ENCODE measurements at regions not wholly inside any gene's neighbourhood (a gene's known extent, or its start where the extent isn't known, plus 50 kb on each side); places are given as distances from the start of the nearest gene placed in this dataset.
"Not testable (repeated sequence)": the region's sequence is repeated elsewhere in the genome, so short reads cannot be mapped to it uniquely, and the experiment has no call there.

DNA sequence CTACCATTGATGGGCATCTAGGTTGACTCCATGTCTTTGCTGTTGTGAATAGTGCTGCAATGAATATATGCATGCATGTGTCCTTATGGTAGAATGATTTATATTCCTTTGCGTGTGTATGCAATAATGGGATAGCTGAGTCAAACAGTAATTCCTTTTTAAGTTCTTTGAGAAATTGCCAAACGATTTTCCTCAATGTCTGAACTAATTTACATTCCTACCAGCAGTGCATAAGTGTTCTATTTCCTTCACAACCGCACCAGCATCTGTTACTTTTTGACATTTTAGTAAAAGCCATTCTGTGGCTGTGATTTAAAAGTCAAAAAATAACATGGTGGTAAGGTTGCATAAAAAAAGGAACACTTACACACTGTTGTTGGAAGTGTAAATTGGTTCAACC is 103.1 kb upstream of the FAM47B start:
- H3K27ac ChIP-seq, result no peak overlapping the region
- no peak overlapping the region for H3K4me3 ChIP-seq
- DNase-seq (ENCODE audit: low spot score) (no peak), ATAC-seq (ENCODE audit: insufficient number of reproducible peaks, low FRiP score, low read depth) (no peak)
- no peaks in the 10 kb centered on the region for H3K36me3 ChIP-seq
- TF ChIP-seq, protein P1, sequence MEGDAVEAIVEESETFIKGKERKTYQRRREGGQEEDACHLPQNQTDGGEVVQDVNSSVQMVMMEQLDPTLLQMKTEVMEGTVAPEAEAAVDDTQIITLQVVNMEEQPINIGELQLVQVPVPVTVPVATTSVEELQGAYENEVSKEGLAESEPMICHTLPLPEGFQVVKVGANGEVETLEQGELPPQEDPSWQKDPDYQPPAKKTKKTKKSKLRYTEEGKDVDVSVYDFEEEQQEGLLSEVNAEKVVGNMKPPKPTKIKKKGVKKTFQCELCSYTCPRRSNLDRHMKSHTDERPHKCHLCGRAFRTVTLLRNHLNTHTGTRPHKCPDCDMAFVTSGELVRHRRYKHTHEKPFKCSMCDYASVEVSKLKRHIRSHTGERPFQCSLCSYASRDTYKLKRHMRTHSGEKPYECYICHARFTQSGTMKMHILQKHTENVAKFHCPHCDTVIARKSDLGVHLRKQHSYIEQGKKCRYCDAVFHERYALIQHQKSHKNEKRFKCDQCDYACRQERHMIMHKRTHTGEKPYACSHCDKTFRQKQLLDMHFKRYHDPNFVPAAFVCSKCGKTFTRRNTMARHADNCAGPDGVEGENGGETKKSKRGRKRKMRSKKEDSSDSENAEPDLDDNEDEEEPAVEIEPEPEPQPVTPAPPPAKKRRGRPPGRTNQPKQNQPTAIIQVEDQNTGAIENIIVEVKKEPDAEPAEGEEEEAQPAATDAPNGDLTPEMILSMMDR (IDR thresholded peaks at IDR 0.05), result no peak
- H3K9me3 ChIP-seq, result no peaks in the 10 kb centered on the region
- H3K4me1 ChIP-seq (ENCODE audit: control insufficient read depth in 1 of 2, low read depth in 2 of 2), result no peaks in the 10 kb centered on the region
- no peaks in the 10 kb centered on the region for H3K27me3 ChIP-seq (replicated peaks; ENCODE audit: insufficient read depth)

GRCh38 chrX:34841205-34841604 is 101.4 kb upstream of the FAM47B start:
- H3K9me3 ChIP-seq; ATAC-seq (ENCODE audit: insufficient number of reproducible peaks, low FRiP score, low read depth); H3K36me3 ChIP-seq; DNase-seq (ENCODE audit: low spot score); H3K27ac ChIP-seq; H3K4me3 ChIP-seq; H3K4me1 ChIP-seq (ENCODE audit: control insufficient read depth in 1 of 2, low read depth in 2 of 2); H3K27me3 ChIP-seq (replicated peaks; ENCODE audit: insufficient read depth): not testable (repeated sequence)

DNA sequence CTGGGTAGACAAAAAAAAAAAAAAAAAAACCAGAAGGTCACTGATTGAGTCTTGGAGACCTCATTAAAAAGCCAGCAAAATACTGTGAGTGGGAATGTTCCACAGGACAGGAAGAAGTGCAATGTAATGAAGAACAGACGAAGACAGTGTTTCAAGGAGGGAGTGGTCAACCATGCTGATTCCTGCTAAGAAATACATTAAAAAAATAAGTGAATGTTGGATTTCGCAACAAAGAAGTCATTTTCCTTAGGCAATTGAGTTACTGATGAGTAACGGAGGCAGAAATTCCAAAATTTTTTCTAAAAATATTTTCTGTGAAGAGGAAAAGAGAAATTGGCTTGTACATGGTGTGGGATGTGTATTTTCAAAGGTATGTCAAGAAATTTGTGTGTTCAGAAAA is 94.3 kb upstream of the FAM47B start:
- DNase-seq (ENCODE audit: low spot score) (no peak), ATAC-seq (ENCODE audit: insufficient number of reproducible peaks, low FRiP score, low read depth) (no peak)
- no peaks in the 10 kb centered on the region for H3K27me3 ChIP-seq (replicated peaks; ENCODE audit: insufficient read depth)
- H3K27ac ChIP-seq, result no peak overlapping the region
- TF ChIP-seq, protein P1 (IDR thresholded peaks at IDR 0.05), result no peak
- no peaks in the 10 kb centered on the region for H3K4me1 ChIP-seq (ENCODE audit: control insufficient read depth in 1 of 2, low read depth in 2 of 2)
- no peak overlapping the region for H3K4me3 ChIP-seq
- no peaks in the 10 kb centered on the region for H3K9me3 ChIP-seq
- H3K36me3 ChIP-seq, result no peaks in the 10 kb centered on the region

DNA sequence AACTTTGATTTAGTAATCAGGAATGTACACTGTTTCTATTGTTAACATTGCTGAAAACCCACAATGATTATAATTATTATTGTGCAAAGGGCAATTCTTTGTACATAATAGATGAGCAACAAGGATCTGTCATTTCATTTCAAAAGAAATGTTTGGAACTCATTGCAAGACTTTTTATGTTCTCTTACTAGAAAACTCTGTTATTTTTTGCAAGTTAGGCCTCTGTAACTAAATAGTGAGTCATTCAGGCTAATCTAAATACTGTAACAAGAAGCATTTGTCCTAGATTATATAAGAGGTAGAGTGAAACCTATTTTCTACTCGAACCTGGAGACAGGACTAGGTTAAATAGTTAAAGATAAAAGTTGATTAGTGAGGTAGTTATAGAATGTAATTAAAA is 93.2 kb upstream of the FAM47B start:
- no peaks in the 10 kb centered on the region for H3K4me1 ChIP-seq (ENCODE audit: control insufficient read depth in 1 of 2, low read depth in 2 of 2)
- TF ChIP-seq, protein P1 (IDR thresholded peaks at IDR 0.05), result no peak
- ATAC-seq (ENCODE audit: insufficient number of reproducible peaks, low FRiP score, low read depth) (no peak), DNase-seq (ENCODE audit: low spot score) (no peak)
- no peaks in the 10 kb centered on the region for H3K9me3 ChIP-seq
- no peaks in the 10 kb centered on the region for H3K27me3 ChIP-seq (replicated peaks; ENCODE audit: insufficient read depth)
- no peak overlapping the region for H3K4me3 ChIP-seq
- no peak overlapping the region for H3K27ac ChIP-seq
- H3K36me3 ChIP-seq, result no peaks in the 10 kb centered on the region

- H3K27me3 ChIP-seq (replicated peaks; ENCODE audit: insufficient read depth), result no peaks in the 10 kb centered on the region
- no peak for ATAC-seq (ENCODE audit: insufficient number of reproducible peaks, low FRiP score, low read depth)
Observed at GRCh38 chrX:34859191-34859590, 83.4 kb upstream of the FAM47B start.

GRCh38 chrX:34863906-34864305 is 78.7 kb upstream of the FAM47B start:
- TF ChIP-seq, protein P1 (IDR thresholded peaks at IDR 0.05), result no peak
- H3K4me1 ChIP-seq (ENCODE audit: control insufficient read depth in 1 of 2, low read depth in 2 of 2), result peaks cover 0 to 19% of the 10 kb centered on the region in 2 donors

More at GRCh38 chrX:34859191-34859590, 83.4 kb upstream of the FAM47B start:
- DNase-seq (ENCODE audit: low spot score), result no peak
- H3K36me3 ChIP-seq, result no peaks in the 10 kb centered on the region
- no peak overlapping the region for H3K4me3 ChIP-seq
- no peak overlapping the region for H3K27ac ChIP-seq
- peaks cover 0 to 7% of the 10 kb centered on the region in 2 donors for H3K4me1 ChIP-seq (ENCODE audit: control insufficient read depth in 1 of 2, low read depth in 2 of 2)
- TF ChIP-seq, protein P1 (IDR thresholded peaks at IDR 0.05), result no peak
- no peaks in the 10 kb centered on the region for H3K9me3 ChIP-seq

More at GRCh38 chrX:34863906-34864305, 78.7 kb upstream of the FAM47B start:
- Histone ChIP-seq H3K9me3 (no peaks in the 10 kb centered on the region), H3K27me3 (replicated peaks; ENCODE audit: insufficient read depth) (no peaks in the 10 kb centered on the region), H3K4me3 (no peak overlapping the region), H3K27ac (peak overlapping the region in 1 of 2 donors; percentile 38), H3K36me3 (no peaks in the 10 kb centered on the region)
- DNase-seq (ENCODE audit: low spot score), result no peak
- no peak for ATAC-seq (ENCODE audit: insufficient number of reproducible peaks, low FRiP score, low read depth)
